ENCODE measurements at regions not wholly inside any gene's neighbourhood (a gene's known extent, or its start where the extent isn't known, plus 50 kb on each side); places are given as distances from the start of the nearest gene placed in this dataset.

DNA sequence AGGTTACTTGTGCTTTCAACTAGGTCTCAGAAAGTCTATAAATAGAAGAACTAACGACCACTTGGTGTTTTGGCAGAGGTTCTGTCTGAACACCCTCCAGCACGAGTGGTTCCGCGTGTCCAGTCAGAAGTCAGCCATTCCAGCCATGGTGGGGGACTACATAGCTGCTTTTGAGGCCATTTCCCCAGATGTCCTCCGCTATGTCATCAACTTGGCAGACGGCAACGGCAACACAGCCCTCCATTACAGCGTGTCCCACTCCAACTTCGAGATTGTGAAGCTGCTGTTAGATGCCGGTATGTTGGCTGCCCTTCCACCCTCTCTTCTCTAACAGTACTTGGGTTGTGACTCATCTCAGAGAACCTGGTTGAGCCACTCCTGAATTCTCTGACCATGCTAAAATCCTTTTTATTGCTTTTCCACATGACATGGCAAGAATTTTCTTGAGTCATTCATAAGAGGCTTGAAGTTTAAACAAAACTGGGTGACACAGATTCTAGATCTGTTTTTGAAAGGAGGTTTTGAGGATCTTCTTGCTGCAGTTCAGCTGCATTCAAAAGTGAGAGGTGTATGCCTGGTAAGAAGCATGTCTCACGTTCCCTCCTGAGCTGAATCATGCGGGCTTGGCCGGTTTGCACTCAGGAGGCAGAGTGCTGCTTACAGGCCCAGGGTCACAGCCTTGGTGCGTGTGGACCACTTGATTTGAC, 103.1 kb upstream of the DMRT1 start:
- WGBS, 5 donors = 64 to 86% (median 73%) methylated on average over 14 of the region's 14 CpGs
- TF ChIP-seq EP300 (IDR thresholded peaks at IDR 0.05) (peak; percentile 32), POLR2AphosphoS5 (IDR thresholded peaks at IDR 0.05) (peak in 1 of 3 donors; percentile 64), POLR2A (IDR thresholded peaks at IDR 0.05) (no peak)
- TF ChIP-seq, protein P1, sequence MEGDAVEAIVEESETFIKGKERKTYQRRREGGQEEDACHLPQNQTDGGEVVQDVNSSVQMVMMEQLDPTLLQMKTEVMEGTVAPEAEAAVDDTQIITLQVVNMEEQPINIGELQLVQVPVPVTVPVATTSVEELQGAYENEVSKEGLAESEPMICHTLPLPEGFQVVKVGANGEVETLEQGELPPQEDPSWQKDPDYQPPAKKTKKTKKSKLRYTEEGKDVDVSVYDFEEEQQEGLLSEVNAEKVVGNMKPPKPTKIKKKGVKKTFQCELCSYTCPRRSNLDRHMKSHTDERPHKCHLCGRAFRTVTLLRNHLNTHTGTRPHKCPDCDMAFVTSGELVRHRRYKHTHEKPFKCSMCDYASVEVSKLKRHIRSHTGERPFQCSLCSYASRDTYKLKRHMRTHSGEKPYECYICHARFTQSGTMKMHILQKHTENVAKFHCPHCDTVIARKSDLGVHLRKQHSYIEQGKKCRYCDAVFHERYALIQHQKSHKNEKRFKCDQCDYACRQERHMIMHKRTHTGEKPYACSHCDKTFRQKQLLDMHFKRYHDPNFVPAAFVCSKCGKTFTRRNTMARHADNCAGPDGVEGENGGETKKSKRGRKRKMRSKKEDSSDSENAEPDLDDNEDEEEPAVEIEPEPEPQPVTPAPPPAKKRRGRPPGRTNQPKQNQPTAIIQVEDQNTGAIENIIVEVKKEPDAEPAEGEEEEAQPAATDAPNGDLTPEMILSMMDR (IDR thresholded peaks at IDR 0.05) = no peak
- H3K9me3 ChIP-seq = no peaks in the 10 kb centered on the region
- peak in 1 of 2 donors; percentile 62 for DNase-seq
- H3K4me3 ChIP-seq = no peak overlapping the region
- no peaks in the 10 kb centered on the region for H3K27me3 ChIP-seq
- H3K27ac ChIP-seq = peak overlapping the region in 4 of 5 donors; percentile 52 to 86 (median 80)
- peaks cover 4 to 37% (median 24%) of the 10 kb centered on the region in 4 donors for H3K4me1 ChIP-seq
- H3K36me3 ChIP-seq = peaks cover 34 to 95% (median 79%) of the 10 kb centered on the region in 4 donors
- intact Hi-C loops (cut with DNase I; ENCODE audit: low total_unique reads) = no loop called here

GRCh38 chr9:739362-739761, 102.1 kb upstream of the DMRT1 start:
- H3K27me3 ChIP-seq = no peaks in the 10 kb centered on the region
- no peak overlapping the region for H3K4me3 ChIP-seq
- no peak for DNase-seq
- peaks cover 1 to 45% (median 24%) of the 10 kb centered on the region in 4 donors for H3K4me1 ChIP-seq
- intact Hi-C loops (cut with DNase I; ENCODE audit: low total_unique reads) = no loop called here
- peaks cover 39 to 99% (median 87%) of the 10 kb centered on the region in 4 donors for H3K36me3 ChIP-seq
- H3K27ac ChIP-seq = peak overlapping the region in 4 of 5 donors; percentile 52 to 86 (median 80)
- H3K9me3 ChIP-seq = no peaks in the 10 kb centered on the region
- TF ChIP-seq POLR2AphosphoS5 (IDR thresholded peaks at IDR 0.05) = no peak
- no peak for TF ChIP-seq POLR2A (IDR thresholded peaks at IDR 0.05)
- TF ChIP-seq, protein P1 (IDR thresholded peaks at IDR 0.05) = no peak
- TF ChIP-seq EP300 (IDR thresholded peaks at IDR 0.05) = no peak

DNA sequence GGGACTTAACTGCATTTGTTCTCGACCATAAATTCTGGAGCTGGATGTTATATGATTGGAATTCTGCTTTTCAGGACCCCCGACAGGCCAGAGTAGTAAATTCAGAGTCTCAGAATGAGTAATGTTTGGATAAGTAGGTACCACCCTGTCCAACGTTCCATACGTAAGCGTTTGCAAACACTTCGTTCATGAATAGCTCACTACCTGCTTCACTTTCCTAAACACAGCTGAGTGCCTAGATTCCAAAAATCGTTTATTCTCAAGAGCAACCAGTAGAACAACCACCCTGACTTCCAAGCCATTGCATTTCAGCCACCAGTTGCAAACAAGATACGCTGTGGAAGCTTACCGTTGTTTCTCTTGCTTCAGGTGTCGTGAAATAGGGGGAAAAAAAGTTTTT, 101.3 kb upstream of the DMRT1 start:
- H3K36me3 ChIP-seq = peaks cover 32 to 99% (median 91%) of the 10 kb centered on the region in 4 donors
- DNase-seq = no peak
- H3K4me1 ChIP-seq = peaks cover 6 to 47% (median 27%) of the 10 kb centered on the region in 4 donors
- intact Hi-C loops (cut with DNase I; ENCODE audit: low total_unique reads) = no loop called here
- peak overlapping the region in 2 of 5 donors; percentile 77 to 82 for H3K27ac ChIP-seq
- no peaks in the 10 kb centered on the region for H3K9me3 ChIP-seq
- H3K27me3 ChIP-seq = no peaks in the 10 kb centered on the region
- TF ChIP-seq EP300 (IDR thresholded peaks at IDR 0.05) = no peak
- TF ChIP-seq POLR2A (IDR thresholded peaks at IDR 0.05) = no peak
- TF ChIP-seq, protein P1 (IDR thresholded peaks at IDR 0.05) = no peak
- no peak for TF ChIP-seq POLR2AphosphoS5 (IDR thresholded peaks at IDR 0.05)
- H3K4me3 ChIP-seq = no peak overlapping the region
- 72 to 75% (median 73%) methylated on average over 10 of the region's 10 CpGs for WGBS, 5 donors

- intact Hi-C loops (cut with DNase I; ENCODE audit: low total_unique reads) = no loop called here
- Histone ChIP-seq H3K9me3 (no peaks in the 10 kb centered on the region), H3K4me3 (no peak overlapping the region), H3K27me3 (no peaks in the 10 kb centered on the region), H3K4me1 (peaks cover 6 to 63% (median 30%) of the 10 kb centered on the region in 4 donors), H3K36me3 (peaks cover 23 to 99% (median 90%) of the 10 kb centered on the region in 4 donors), H3K27ac (peak overlapping the region in 1 of 5 donors; percentile 81)
- TF ChIP-seq, protein P1 (IDR thresholded peaks at IDR 0.05) = no peak
- TF ChIP-seq POLR2AphosphoS5 (IDR thresholded peaks at IDR 0.05) (no peak), POLR2A (IDR thresholded peaks at IDR 0.05) (no peak)
- no peak for DNase-seq
- WGBS, 5 donors = 94 to 99% (median 97%) methylated on average over 15 to 16 of the region's 16 CpGs
Measured at GRCh38 chr9:742104-742503, 99.4 kb upstream of the DMRT1 start.
